CD14-positive monocyte (primary cell): ENCODE measurements at regions not wholly inside any gene's neighbourhood (a gene's known extent, or its start where the extent isn't known, plus 50 kb on each side); places are given as distances from the start of the nearest gene placed in this dataset.

Source experiments
- DNase-seq, 3 donors: peaks; one replicate each; pipeline ENCODE4 v3.0.0-alpha.2; 2011 to 2022
- H2AFZ ChIP-seq: 2 replicates; pipeline ENCODE4 v1.6.0; 2012; ENCODE audit warnings: mild to moderate bottlenecking, low read depth, low read length, inconsistent platforms; ENCODE audit not compliant: insufficient read depth, poor library complexity, severe bottlenecking
- H3K27ac ChIP-seq, 2 donors: 1 replicate in 1 of 2; 2 replicates in 1 of 2; pipeline ENCODE4 v1.5.1; 2012 to 2013; ENCODE audit warnings: low read length in 2 of 2, control low read depth in 1 of 2, inconsistent platforms in 1 of 2, low read depth in 1 of 2, mild to moderate bottlenecking in 1 of 2
- H3K27me3 ChIP-seq, 2 donors: one replicate each; pipeline versions ENCODE4 v1.6.0 to v1.6.1; 2011 to 2013; ENCODE audit warnings: low read length in 2 of 2; ENCODE audit not compliant: control insufficient read depth in 2 of 2, insufficient read depth in 2 of 2
- H3K36me3 ChIP-seq, 2 donors: replicated peaks in 1 of 2; 1 replicate in 1 of 2; 2 replicates in 1 of 2; pipeline versions ENCODE4 v1.5.1 to v1.6.1; 2012 to 2013; ENCODE audit warnings: low read length in 2 of 2, control low read depth in 1 of 2, inconsistent platforms in 1 of 2, mild to moderate bottlenecking in 1 of 2; ENCODE audit not compliant: insufficient read depth in 2 of 2, control insufficient read depth in 1 of 2
- H3K4me1 ChIP-seq, 2 donors: 1 replicate in 1 of 2; 2 replicates in 1 of 2; pipeline versions ENCODE4 v1.5.1 to v1.6.1; 2012 to 2013; ENCODE audit warnings: low read length in 2 of 2, control low read depth in 1 of 2, inconsistent platforms in 1 of 2, mild to moderate bottlenecking in 1 of 2, moderate library complexity in 1 of 2; ENCODE audit not compliant: insufficient read depth in 2 of 2, control insufficient read depth in 1 of 2
- H3K4me2 ChIP-seq: replicated peaks from 2 replicates; pipeline ENCODE3; 2012; ENCODE audit warnings: low read length, moderate library complexity, mild to moderate bottlenecking; ENCODE audit not compliant: poor library complexity, severe bottlenecking; ENCODE audit errors: extremely low read depth
- H3K4me3 ChIP-seq, 3 experiments: fragments of 200-600 bp in 1 of 3; sonication (generic) in 1 of 3; replicated peaks in 1 of 3; 1 replicate in 2 of 3; 2 replicates in 1 of 3; pipeline ENCODE4 v1.5.1; 2011 to 2013; ENCODE audit warnings: low read length in 3 of 3, mild to moderate bottlenecking in 3 of 3, control low read depth in 2 of 3, low read depth in 2 of 3, inconsistent platforms in 1 of 3, moderate library complexity in 1 of 3
- H3K79me2 ChIP-seq: 2 replicates; pipeline ENCODE4 v1.6.0; 2012; ENCODE audit warnings: mild to moderate bottlenecking, control low read depth, inconsistent platforms, low read length, moderate library complexity; ENCODE audit not compliant: insufficient read depth
- H3K9ac ChIP-seq: 2 replicates; pipeline ENCODE4 v1.6.0; 2017; ENCODE audit warnings: low read length, mild to moderate bottlenecking; ENCODE audit not compliant: insufficient read depth, poor library complexity, severe bottlenecking
- H3K9me3 ChIP-seq, 2 donors: replicated peaks in 1 of 2; 1 replicate in 1 of 2; 2 replicates in 1 of 2; pipeline versions ENCODE4 v1.5.1 to v1.6.1; 2012 to 2013; ENCODE audit warnings: low read length in 2 of 2, control low read depth in 1 of 2; ENCODE audit not compliant: control insufficient read depth in 1 of 2, insufficient read depth in 1 of 2
- H4K20me1 ChIP-seq: 2 replicates; pipeline ENCODE4 v1.6.0; 2012; ENCODE audit warnings: mild to moderate bottlenecking, low read length, control low read depth, moderate library complexity; ENCODE audit not compliant: insufficient read depth
- H3K27ac Mint-ChIP-seq, 7 donors: one replicate each; pipeline ENCODE4 v1.8.0; 2020; ENCODE audit warnings: mild to moderate bottlenecking in 7 of 7, mixed read lengths in 7 of 7, moderate library complexity in 6 of 7, inconsistent platforms in 2 of 7
- H3K27me3 Mint-ChIP-seq, 3 donors: one replicate each; pipeline ENCODE4 v1.8.0; 2021 to 2022; ENCODE audit warnings: low read depth in 3 of 3, mild to moderate bottlenecking in 3 of 3, mixed read lengths in 3 of 3, moderate library complexity in 3 of 3, inconsistent platforms in 1 of 3
- H3K36me3 Mint-ChIP-seq, 2 donors: one replicate each; pipeline ENCODE4 v1.8.0; 2020; ENCODE audit warnings: mixed read lengths in 2 of 2, inconsistent platforms in 1 of 2, mild to moderate bottlenecking in 1 of 2
- H3K4me1 Mint-ChIP-seq: one replicate; pipeline ENCODE4 v1.8.0; 2020; ENCODE audit warnings: mild to moderate bottlenecking, mixed read lengths
- H3K4me3 Mint-ChIP-seq, 2 donors: one replicate each; pipeline ENCODE4 v1.8.0; 2020; ENCODE audit warnings: mild to moderate bottlenecking in 2 of 2, mixed read lengths in 2 of 2, moderate library complexity in 1 of 2
- H3K9me3 Mint-ChIP-seq, 7 donors: one replicate each; pipeline ENCODE4 v1.8.0; 2020 to 2022; ENCODE audit warnings: mixed read lengths in 7 of 7, mild to moderate bottlenecking in 6 of 7, moderate library complexity in 6 of 7, inconsistent platforms in 2 of 7
- CTCF ChIP-seq: fragments of 200-600 bp; IDR thresholded peaks from one replicate; pipeline ENCODE4 v1.8.0; 2022; ENCODE audit warnings: antibody characterized with exemption, mild to moderate bottlenecking
- WGBS: methylation state at CpG from one replicate; pipeline ENCODE4 v1.1.5; 2013; ENCODE audit warnings: missing lambda C conversion rate; ENCODE audit not compliant: insufficient coverage; 5-methylcytosine and 5-hydroxymethylcytosine counted together
- intact Hi-C, 2 donors: fragments of 100-400 bp; cut with micrococcal nuclease; formaldehyde crosslinking; loops; one replicate each; pipeline versions ENCODE4 v1.15.0 to v1.15.1; 2023

GRCh38 chr5:171543148-171543815, 123.8 kb downstream of the FGF18 start:
- Histone ChIP-seq H2AFZ (no peak overlapping the region), H3K36me3 (no peaks in the 10 kb centered on the region), H3K27me3 (no peaks in the 10 kb centered on the region), H3K79me2 (no peaks in the 10 kb centered on the region), H3K9ac (no peak overlapping the region), H3K4me1 (no peaks in the 10 kb centered on the region), H3K4me2 (no peak overlapping the region), H3K27ac (no peak overlapping the region), H3K4me3 (no peak overlapping the region), H4K20me1 (no peaks in the 10 kb centered on the region), H3K9me3 (no peaks in the 10 kb centered on the region)
- intact Hi-C loops: no loop called here
- H3K27ac Mint-ChIP-seq: peak overlapping the region in 1 of 7 donors; percentile 23
- H3K9me3 Mint-ChIP-seq: peaks cover 0 to 2% (median 0%) of the 10 kb centered on the region in 7 donors
- no peak for TF ChIP-seq CTCF
- 87% methylated on average over 7 of the region's 13 CpGs for WGBS
- no peaks in the 10 kb centered on the region for H3K36me3 Mint-ChIP-seq
- no peaks in the 10 kb centered on the region for H3K4me1 Mint-ChIP-seq
- H3K4me3 Mint-ChIP-seq: no peak overlapping the region
- no peak for DNase-seq
- peaks cover 0 to 5% (median 3%) of the 10 kb centered on the region in 3 donors for H3K27me3 Mint-ChIP-seq

- no peak for DNase-seq
- no peak for TF ChIP-seq CTCF
- H3K27ac Mint-ChIP-seq: no peak overlapping the region
- H3K36me3 ChIP-seq: no peaks in the 10 kb centered on the region
- H3K9me3 ChIP-seq: no peaks in the 10 kb centered on the region
- intact Hi-C loops: no loop called here
- peaks cover 0 to 3% (median 2%) of the 10 kb centered on the region in 3 donors for H3K27me3 Mint-ChIP-seq
- no peaks in the 10 kb centered on the region for H3K36me3 Mint-ChIP-seq
- no peaks in the 10 kb centered on the region for H4K20me1 ChIP-seq
- H3K4me3 Mint-ChIP-seq: no peak overlapping the region
- H3K4me1 ChIP-seq: no peaks in the 10 kb centered on the region
- no peak overlapping the region for H3K4me3 ChIP-seq
- no peak overlapping the region for H3K27ac ChIP-seq
- no peak overlapping the region for H2AFZ ChIP-seq
- H3K27me3 ChIP-seq: no peaks in the 10 kb centered on the region
- WGBS: 93% methylated on average over 11 of the region's 17 CpGs
- H3K4me1 Mint-ChIP-seq: no peaks in the 10 kb centered on the region
- H3K9me3 Mint-ChIP-seq: peaks cover 0 to 2% (median 0%) of the 10 kb centered on the region in 7 donors
- H3K79me2 ChIP-seq: no peaks in the 10 kb centered on the region
- H3K4me2 ChIP-seq: no peak overlapping the region
- no peak overlapping the region for H3K9ac ChIP-seq
These were observed 125.7 kb downstream of the FGF18 start for GRCh38 chr5:171544913-171545765.
